ENCODE measurements at regions not wholly inside any gene's neighbourhood (a gene's known extent, or its start where the extent isn't known, plus 50 kb on each side); places are given as distances from the start of the nearest gene placed in this dataset.

- ChIA-PET POLR2A (no interaction called here), CTCF (no interaction called here)
- TF ChIP-seq CTCF (IDR thresholded peaks at IDR 0.05; ENCODE audit: insufficient read depth, low read length, missing control alignments), result no peak
- no peak for DNase-seq (ENCODE audit: low read depth, low spot score)
- H3K4me3 ChIP-seq (ENCODE audit: low read depth, low read length), result no peak overlapping the region
These were observed 434.5 kb downstream of the CCSER2 start for GRCh38 chr10:84762754-84763394.

GRCh38 chr10:84763965-84764364 is 435.6 kb downstream of the CCSER2 start:
- no peak overlapping the region for H3K4me3 ChIP-seq (ENCODE audit: low read depth, low read length)
- TF ChIP-seq CTCF (IDR thresholded peaks at IDR 0.05; ENCODE audit: insufficient read depth, low read length, missing control alignments), result no peak
- DNase-seq (ENCODE audit: low read depth, low spot score), result no peak
- ChIA-PET CTCF (no interaction called here), POLR2A (interaction anchor here (0.6 kb wide), 1 partner anchor 1782 kb away, joined by 3 read pairs; no protein-coding TSS in a partner anchor)

GRCh38 chr10:84765086-84765485 is 436.7 kb downstream of the CCSER2 start:
- TF ChIP-seq CTCF (IDR thresholded peaks at IDR 0.05; ENCODE audit: insufficient read depth, low read length, missing control alignments), result no peak
- CTCF ChIA-PET, result no interaction called here
- no peak for DNase-seq (ENCODE audit: low read depth, low spot score)
- no peak overlapping the region for H3K4me3 ChIP-seq (ENCODE audit: low read depth, low read length)
- POLR2A ChIA-PET, result no interaction called here

GRCh38 chr10:84765656-84766055 is 437.3 kb downstream of the CCSER2 start:
- DNase-seq (ENCODE audit: low read depth, low spot score), result no peak
- TF ChIP-seq CTCF (IDR thresholded peaks at IDR 0.05; ENCODE audit: insufficient read depth, low read length, missing control alignments), result no peak
- CTCF ChIA-PET, result no interaction called here
- H3K4me3 ChIP-seq (ENCODE audit: low read depth, low read length), result no peak overlapping the region
- POLR2A ChIA-PET, result no interaction called here

GRCh38 chr10:84766923-84767322 is 438.5 kb downstream of the CCSER2 start:
- ChIA-PET CTCF (no interaction called here), POLR2A (no interaction called here)
- DNase-seq (ENCODE audit: low read depth, low spot score), result no peak
- TF ChIP-seq CTCF (IDR thresholded peaks at IDR 0.05; ENCODE audit: insufficient read depth, low read length, missing control alignments), result no peak
- no peak overlapping the region for H3K4me3 ChIP-seq (ENCODE audit: low read depth, low read length)

- ChIA-PET POLR2A (no interaction called here), CTCF (no interaction called here)
- no peak for TF ChIP-seq CTCF (IDR thresholded peaks at IDR 0.05; ENCODE audit: insufficient read depth, low read length, missing control alignments)
- H3K4me3 ChIP-seq (ENCODE audit: low read depth, low read length), result no peak overlapping the region
- no peak for DNase-seq (ENCODE audit: low read depth, low spot score)
These were observed 439.7 kb downstream of the CCSER2 start for GRCh38 chr10:84768132-84768531.

Measured in AG04449 (cell line).